ENCODE measurements at regions not wholly inside any gene's neighbourhood (a gene's known extent, or its start where the extent isn't known, plus 50 kb on each side); places are given as distances from the start of the nearest gene placed in this dataset.

GRCh38 chr3:176911579-176911978 lies 285.7 kb downstream of the TBL1XR1 start:
- TF ChIP-seq, protein P1, sequence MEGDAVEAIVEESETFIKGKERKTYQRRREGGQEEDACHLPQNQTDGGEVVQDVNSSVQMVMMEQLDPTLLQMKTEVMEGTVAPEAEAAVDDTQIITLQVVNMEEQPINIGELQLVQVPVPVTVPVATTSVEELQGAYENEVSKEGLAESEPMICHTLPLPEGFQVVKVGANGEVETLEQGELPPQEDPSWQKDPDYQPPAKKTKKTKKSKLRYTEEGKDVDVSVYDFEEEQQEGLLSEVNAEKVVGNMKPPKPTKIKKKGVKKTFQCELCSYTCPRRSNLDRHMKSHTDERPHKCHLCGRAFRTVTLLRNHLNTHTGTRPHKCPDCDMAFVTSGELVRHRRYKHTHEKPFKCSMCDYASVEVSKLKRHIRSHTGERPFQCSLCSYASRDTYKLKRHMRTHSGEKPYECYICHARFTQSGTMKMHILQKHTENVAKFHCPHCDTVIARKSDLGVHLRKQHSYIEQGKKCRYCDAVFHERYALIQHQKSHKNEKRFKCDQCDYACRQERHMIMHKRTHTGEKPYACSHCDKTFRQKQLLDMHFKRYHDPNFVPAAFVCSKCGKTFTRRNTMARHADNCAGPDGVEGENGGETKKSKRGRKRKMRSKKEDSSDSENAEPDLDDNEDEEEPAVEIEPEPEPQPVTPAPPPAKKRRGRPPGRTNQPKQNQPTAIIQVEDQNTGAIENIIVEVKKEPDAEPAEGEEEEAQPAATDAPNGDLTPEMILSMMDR (IDR thresholded peaks at IDR 0.05), result no peak
- no peak for TF ChIP-seq POLR2A (IDR thresholded peaks at IDR 0.05)

Data from Peyer's patch (tissue), 4 donors.